GM19438 (cell line): ENCODE measurements at regions not wholly inside any gene's neighbourhood (a gene's known extent, or its start where the extent isn't known, plus 50 kb on each side); places are given as distances from the start of the nearest gene placed in this dataset.

Source experiments
- ATAC-seq: cut with Tn5 transposase; IDR thresholded peaks from one replicate; pipeline ENCODE4 v1.9.1; 2021; ENCODE audit warnings: low read depth; ENCODE audit not compliant: unreplicated experiment

DNA sequence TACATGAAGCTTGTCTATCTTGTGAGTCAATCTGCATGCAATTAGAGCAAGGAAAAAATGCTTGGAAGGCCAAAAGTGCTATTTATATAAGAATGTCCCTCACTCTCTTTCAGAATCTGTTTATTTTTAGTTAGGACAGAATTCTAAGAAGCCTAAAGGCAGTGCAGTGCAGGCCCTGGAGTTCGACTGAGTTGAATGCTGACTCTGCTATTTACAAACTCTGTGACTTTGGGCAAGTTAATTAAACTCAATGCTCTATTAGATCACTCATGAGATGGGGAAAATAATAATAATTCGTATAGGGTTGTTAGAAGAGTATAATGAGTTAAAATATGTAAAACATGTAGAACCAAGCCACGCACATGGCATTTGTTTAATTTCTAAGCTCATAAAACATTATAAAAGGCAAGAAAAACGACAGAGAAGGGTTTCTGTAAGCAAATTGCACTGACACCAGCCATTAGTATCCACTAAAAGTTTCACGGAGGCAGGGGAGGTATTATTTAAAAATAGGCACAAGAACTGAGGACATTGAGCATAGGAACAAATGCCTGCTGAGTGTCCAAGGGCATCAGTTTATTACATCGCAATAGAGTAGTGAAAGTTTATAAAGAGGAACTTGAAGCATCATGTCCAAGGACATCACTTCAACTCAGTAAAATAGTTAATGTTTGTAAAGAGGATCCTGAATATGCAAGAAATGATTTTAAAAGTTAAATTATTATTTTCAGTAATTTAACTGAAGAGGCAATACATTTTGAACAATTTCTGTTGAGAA lies 115.0 kb upstream of the INPP4B start:
- ATAC-seq: no peak

GRCh38 chr4:142961866-142962265 lies 115.8 kb upstream of the INPP4B start:
- ATAC-seq: no peak

DNA sequence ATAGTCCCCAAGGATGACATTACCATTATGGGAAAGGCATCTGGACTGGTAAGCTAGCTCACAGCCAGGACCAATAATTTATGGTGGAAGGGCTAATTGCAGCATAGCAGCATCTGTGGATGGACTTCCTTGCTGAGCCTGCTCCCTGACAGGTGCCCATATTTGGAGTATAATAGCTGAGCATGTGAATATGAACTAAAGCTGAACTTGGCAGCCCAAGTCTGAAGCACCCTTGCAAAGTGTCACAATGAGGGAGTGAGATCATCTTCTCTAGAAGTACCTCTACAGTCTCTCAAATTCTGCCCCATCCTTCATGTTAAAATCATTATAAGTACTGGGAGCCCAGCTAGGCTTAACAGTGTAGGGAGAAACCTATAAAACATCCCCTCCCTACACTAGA lies 128.2 kb upstream of the INPP4B start:
- no peak for ATAC-seq

DNA sequence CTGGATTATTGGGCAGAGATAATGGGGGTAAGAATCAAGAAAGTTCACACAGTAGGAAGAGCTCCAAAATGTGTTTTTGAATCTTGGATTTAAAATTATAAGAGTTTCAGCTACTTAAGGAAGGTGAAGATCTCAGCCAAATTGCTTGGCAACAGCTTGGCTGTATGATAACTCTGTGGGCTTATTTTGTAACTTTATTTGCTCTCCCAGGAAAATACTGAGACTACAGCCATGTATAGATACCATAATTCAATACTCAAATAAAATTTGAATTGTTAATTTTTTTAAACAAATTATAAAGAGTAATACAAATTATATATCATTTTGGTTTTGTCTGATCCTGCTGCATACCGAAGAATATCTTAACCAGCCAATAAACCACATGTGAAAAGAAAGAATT lies 129.5 kb upstream of the INPP4B start:
- no peak for ATAC-seq

DNA sequence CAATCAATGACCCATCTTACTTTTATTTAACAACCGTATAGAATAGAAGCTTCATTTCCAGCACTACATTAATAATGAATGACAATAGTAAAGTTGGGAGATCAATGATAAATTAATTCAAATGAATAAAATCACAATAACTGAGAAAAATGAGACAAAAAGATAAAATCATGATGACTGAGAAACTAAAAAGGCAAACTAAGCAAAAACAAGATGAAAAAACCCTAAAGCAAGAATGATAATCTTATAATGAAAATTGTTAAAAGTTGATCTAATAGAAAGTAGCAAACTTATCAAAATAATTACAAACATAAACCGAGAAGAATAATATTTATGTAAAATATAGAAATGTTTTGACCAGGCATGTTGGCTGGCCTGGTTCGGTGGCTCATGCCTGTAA lies 130.4 kb upstream of the INPP4B start:
- ATAC-seq: no peak

DNA sequence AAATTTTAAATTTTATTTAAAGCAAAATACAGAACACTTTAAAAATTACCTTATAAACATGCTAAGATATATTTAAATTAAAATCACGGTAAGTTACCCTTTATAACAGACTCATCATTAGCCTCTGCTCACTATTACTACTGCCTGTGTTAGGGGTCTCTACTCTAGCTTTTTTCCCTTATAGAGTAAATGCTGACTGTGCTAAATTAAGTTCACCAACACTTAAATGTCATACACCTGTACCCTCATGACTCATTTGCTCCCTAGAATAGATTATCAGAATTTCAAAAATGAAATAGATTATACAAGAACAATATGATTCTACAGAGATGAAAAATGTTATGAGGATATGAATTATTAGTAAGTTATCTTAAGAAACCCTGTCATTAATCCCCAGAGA lies 131.1 kb upstream of the INPP4B start:
- ATAC-seq: no peak

DNA sequence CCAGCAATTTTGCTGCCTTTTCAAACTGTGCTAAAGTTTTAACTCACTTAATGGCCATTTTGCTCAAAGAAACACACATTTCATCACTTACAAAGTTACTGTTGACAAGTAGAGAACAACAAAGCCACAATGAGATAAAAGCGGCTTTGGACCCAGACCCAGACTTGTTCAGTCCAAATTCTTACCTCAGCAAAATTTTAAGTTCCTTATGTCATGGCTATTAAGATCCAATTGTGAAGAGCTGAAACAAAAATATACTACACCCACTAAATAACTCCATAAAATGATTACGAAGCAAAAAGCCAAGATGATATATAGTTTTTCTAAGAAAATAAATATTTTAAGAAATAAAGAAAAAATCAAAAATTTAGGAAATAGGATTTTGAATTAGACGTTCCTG lies 137.0 kb upstream of the INPP4B start:
- no peak for ATAC-seq

- ATAC-seq: no peak
Measured at GRCh38 chr4:142983589-142983988, 137.5 kb upstream of the INPP4B start.

DNA sequence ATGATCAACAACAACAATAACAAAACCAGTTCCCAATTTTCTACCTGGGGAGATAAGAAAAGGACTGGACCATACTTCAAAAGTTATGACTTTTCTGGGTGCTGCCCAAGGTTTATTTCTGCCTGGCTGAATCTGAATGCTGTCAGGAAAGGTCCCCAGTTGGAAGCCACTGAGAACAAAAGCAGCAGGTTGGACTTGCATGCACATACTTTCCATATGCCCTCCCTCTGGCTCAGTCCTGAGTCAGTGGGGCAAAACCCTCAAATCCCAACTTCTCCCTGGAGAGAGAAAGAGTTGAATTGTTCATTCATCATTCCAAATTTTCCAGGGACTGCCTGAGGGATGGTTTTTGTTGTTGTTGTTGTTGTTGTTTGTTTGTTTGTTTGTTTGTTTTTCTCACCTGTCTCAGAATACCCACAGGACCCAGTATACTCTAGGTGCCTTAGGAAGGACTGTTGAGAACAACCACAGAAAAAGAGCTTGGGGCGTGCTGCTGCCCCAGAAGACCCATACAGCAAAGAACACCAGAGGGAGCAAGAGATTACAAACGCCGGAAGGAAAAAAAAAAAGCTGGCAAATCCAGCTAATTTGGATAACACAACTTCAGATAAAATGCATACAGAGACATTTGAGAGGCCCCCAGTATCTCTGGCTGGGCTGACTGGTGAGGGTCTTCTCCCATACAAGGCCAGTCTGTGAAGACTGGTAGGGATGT lies 138.9 kb upstream of the INPP4B start:
- no peak for ATAC-seq

- ATAC-seq: no peak
Measured at GRCh38 chr4:143016171-143016570, 168.5 kb upstream of the USP38 start.

GRCh38 chr4:143017210-143017609 lies 167.5 kb upstream of the USP38 start:
- ATAC-seq: no peak

DNA sequence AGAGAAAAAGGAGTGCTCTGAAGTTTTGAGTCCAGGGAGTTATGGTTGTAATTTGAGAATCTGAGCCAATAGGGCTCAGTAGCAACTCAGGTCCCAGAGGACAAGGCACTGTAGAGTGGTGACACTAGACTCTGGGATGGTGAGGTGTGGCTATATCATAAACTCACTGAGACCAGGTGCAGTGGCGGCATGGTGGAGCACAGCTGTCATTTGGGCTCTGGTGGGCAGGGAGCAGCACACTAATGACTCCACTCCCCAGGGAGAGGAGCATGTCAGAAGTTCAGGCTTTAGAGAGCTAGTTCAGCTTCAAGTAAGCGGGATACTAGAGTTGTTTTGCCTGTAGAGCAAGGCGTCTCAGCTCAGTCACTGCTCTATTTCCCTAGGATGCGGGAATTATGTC lies 165.4 kb upstream of the USP38 start:
- ATAC-seq: no peak

- ATAC-seq: peak; percentile 52
Measured at GRCh38 chr4:143021384-143021783, 163.3 kb upstream of the USP38 start.

GRCh38 chr4:143023239-143023918 lies 161.3 kb upstream of the USP38 start:
- ATAC-seq: peak; percentile 38

- peak; percentile 40 for ATAC-seq
Measured at GRCh38 chr4:143025081-143025704, 159.5 kb upstream of the USP38 start.

GRCh38 chr4:143026459-143027170 lies 158.1 kb upstream of the USP38 start:
- ATAC-seq: no peak

DNA sequence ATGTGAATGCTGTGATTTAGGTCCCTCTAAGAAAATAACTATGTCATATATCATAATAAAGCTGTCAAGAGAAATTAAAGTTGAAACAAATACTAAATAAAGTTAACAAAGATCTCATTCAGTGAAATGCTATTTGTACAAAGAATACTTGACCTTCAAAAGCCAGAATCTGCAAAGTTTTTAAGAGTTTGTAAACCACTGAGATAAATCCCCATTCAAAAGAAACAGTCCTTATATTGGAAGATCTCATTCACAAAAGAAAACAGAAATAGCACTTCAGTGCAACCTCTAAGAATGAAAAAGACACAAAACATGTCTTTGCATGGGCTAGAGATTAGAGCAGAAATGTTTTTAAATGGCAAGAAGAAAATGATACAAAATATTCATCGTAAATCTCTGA lies 149.1 kb upstream of the USP38 start:
- ATAC-seq: no peak

DNA sequence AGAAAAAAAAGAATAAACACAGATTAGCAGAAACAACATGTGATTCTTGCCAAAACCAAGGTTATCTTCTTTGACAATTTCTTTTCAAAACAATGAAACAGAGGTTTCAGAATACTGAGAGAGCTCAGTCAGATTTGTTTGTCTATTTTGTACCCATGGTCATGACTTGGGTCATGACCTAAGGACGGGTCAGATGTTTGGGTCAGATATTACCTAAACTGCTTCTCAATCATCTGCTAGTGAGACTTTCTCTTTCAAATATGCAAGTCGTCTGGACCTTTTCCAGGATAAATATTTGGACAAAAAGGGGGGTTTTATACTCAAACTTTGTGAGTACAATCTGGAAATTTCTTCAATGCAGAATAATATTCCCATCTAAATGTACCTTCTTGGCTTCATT lies 148.3 kb upstream of the USP38 start:
- ATAC-seq: no peak

- no peak for ATAC-seq
Measured at GRCh38 chr4:143046454-143046853, 138.3 kb upstream of the USP38 start.

- ATAC-seq: no peak
Measured at GRCh38 chr4:143046906-143047305, 137.8 kb upstream of the USP38 start.

- no peak for ATAC-seq
Measured at GRCh38 chr4:143054971-143055370, 129.7 kb upstream of the USP38 start.
